CD14-positive monocyte (primary cell): ENCODE measurements at regions not wholly inside any gene's neighbourhood (a gene's known extent, or its start where the extent isn't known, plus 50 kb on each side); places are given as distances from the start of the nearest gene placed in this dataset.

ENCODE experiments used
- DNase-seq, 3 donors: peaks; one replicate each; pipeline ENCODE4 v3.0.0-alpha.2; 2011 to 2022
- H2AFZ ChIP-seq: 2 replicates; pipeline ENCODE4 v1.6.0; 2012; ENCODE audit warnings: mild to moderate bottlenecking, low read depth, low read length, inconsistent platforms; ENCODE audit not compliant: insufficient read depth, poor library complexity, severe bottlenecking
- H3K27ac ChIP-seq, 2 donors: 1 replicate in 1 of 2; 2 replicates in 1 of 2; pipeline ENCODE4 v1.5.1; 2012 to 2013; ENCODE audit warnings: low read length in 2 of 2, control low read depth in 1 of 2, inconsistent platforms in 1 of 2, low read depth in 1 of 2, mild to moderate bottlenecking in 1 of 2
- H3K27me3 ChIP-seq, 2 donors: one replicate each; pipeline versions ENCODE4 v1.6.0 to v1.6.1; 2011 to 2013; ENCODE audit warnings: low read length in 2 of 2; ENCODE audit not compliant: control insufficient read depth in 2 of 2, insufficient read depth in 2 of 2
- H3K36me3 ChIP-seq, 2 donors: replicated peaks in 1 of 2; 1 replicate in 1 of 2; 2 replicates in 1 of 2; pipeline versions ENCODE4 v1.5.1 to v1.6.1; 2012 to 2013; ENCODE audit warnings: low read length in 2 of 2, control low read depth in 1 of 2, inconsistent platforms in 1 of 2, mild to moderate bottlenecking in 1 of 2; ENCODE audit not compliant: insufficient read depth in 2 of 2, control insufficient read depth in 1 of 2
- H3K4me1 ChIP-seq, 2 donors: 1 replicate in 1 of 2; 2 replicates in 1 of 2; pipeline versions ENCODE4 v1.5.1 to v1.6.1; 2012 to 2013; ENCODE audit warnings: low read length in 2 of 2, control low read depth in 1 of 2, inconsistent platforms in 1 of 2, mild to moderate bottlenecking in 1 of 2, moderate library complexity in 1 of 2; ENCODE audit not compliant: insufficient read depth in 2 of 2, control insufficient read depth in 1 of 2
- H3K4me2 ChIP-seq: replicated peaks from 2 replicates; pipeline ENCODE3; 2012; ENCODE audit warnings: low read length, moderate library complexity, mild to moderate bottlenecking; ENCODE audit not compliant: poor library complexity, severe bottlenecking; ENCODE audit errors: extremely low read depth
- H3K4me3 ChIP-seq, 3 experiments: fragments of 200-600 bp in 1 of 3; sonication (generic) in 1 of 3; replicated peaks in 1 of 3; 1 replicate in 2 of 3; 2 replicates in 1 of 3; pipeline ENCODE4 v1.5.1; 2011 to 2013; ENCODE audit warnings: low read length in 3 of 3, mild to moderate bottlenecking in 3 of 3, control low read depth in 2 of 3, low read depth in 2 of 3, inconsistent platforms in 1 of 3, moderate library complexity in 1 of 3
- H3K79me2 ChIP-seq: 2 replicates; pipeline ENCODE4 v1.6.0; 2012; ENCODE audit warnings: mild to moderate bottlenecking, control low read depth, inconsistent platforms, low read length, moderate library complexity; ENCODE audit not compliant: insufficient read depth
- H3K9ac ChIP-seq: 2 replicates; pipeline ENCODE4 v1.6.0; 2017; ENCODE audit warnings: low read length, mild to moderate bottlenecking; ENCODE audit not compliant: insufficient read depth, poor library complexity, severe bottlenecking
- H3K9me3 ChIP-seq, 2 donors: replicated peaks in 1 of 2; 1 replicate in 1 of 2; 2 replicates in 1 of 2; pipeline versions ENCODE4 v1.5.1 to v1.6.1; 2012 to 2013; ENCODE audit warnings: low read length in 2 of 2, control low read depth in 1 of 2; ENCODE audit not compliant: control insufficient read depth in 1 of 2, insufficient read depth in 1 of 2
- H4K20me1 ChIP-seq: 2 replicates; pipeline ENCODE4 v1.6.0; 2012; ENCODE audit warnings: mild to moderate bottlenecking, low read length, control low read depth, moderate library complexity; ENCODE audit not compliant: insufficient read depth
- H3K27ac Mint-ChIP-seq, 7 donors: one replicate each; pipeline ENCODE4 v1.8.0; 2020; ENCODE audit warnings: mild to moderate bottlenecking in 7 of 7, mixed read lengths in 7 of 7, moderate library complexity in 6 of 7, inconsistent platforms in 2 of 7
- H3K27me3 Mint-ChIP-seq, 3 donors: one replicate each; pipeline ENCODE4 v1.8.0; 2021 to 2022; ENCODE audit warnings: low read depth in 3 of 3, mild to moderate bottlenecking in 3 of 3, mixed read lengths in 3 of 3, moderate library complexity in 3 of 3, inconsistent platforms in 1 of 3
- H3K36me3 Mint-ChIP-seq, 2 donors: one replicate each; pipeline ENCODE4 v1.8.0; 2020; ENCODE audit warnings: mixed read lengths in 2 of 2, inconsistent platforms in 1 of 2, mild to moderate bottlenecking in 1 of 2
- H3K4me1 Mint-ChIP-seq: one replicate; pipeline ENCODE4 v1.8.0; 2020; ENCODE audit warnings: mild to moderate bottlenecking, mixed read lengths
- H3K4me3 Mint-ChIP-seq, 2 donors: one replicate each; pipeline ENCODE4 v1.8.0; 2020; ENCODE audit warnings: mild to moderate bottlenecking in 2 of 2, mixed read lengths in 2 of 2, moderate library complexity in 1 of 2
- H3K9me3 Mint-ChIP-seq, 7 donors: one replicate each; pipeline ENCODE4 v1.8.0; 2020 to 2022; ENCODE audit warnings: mixed read lengths in 7 of 7, mild to moderate bottlenecking in 6 of 7, moderate library complexity in 6 of 7, inconsistent platforms in 2 of 7
- CTCF ChIP-seq: fragments of 200-600 bp; IDR thresholded peaks from one replicate; pipeline ENCODE4 v1.8.0; 2022; ENCODE audit warnings: antibody characterized with exemption, mild to moderate bottlenecking
- WGBS: methylation state at CpG from one replicate; pipeline ENCODE4 v1.1.5; 2013; ENCODE audit warnings: missing lambda C conversion rate; ENCODE audit not compliant: insufficient coverage; 5-methylcytosine and 5-hydroxymethylcytosine counted together
- intact Hi-C, 2 donors: fragments of 100-400 bp; cut with micrococcal nuclease; formaldehyde crosslinking; loops; one replicate each; pipeline versions ENCODE4 v1.15.0 to v1.15.1; 2023

GRCh38 chr10:78285226-78285625 lies 251.6 kb downstream of the RPS24 start:
- H4K20me1 ChIP-seq = no peaks in the 10 kb centered on the region
- Mint-ChIP-seq H3K36me3 (no peaks in the 10 kb centered on the region), H3K4me3 (no peak overlapping the region), H3K4me1 (no peaks in the 10 kb centered on the region), H3K27ac (no peak overlapping the region), H3K9me3 (peaks cover 0 to 3% (median 0%) of the 10 kb centered on the region in 7 donors), H3K27me3 (peaks cover 1 to 9% (median 4%) of the 10 kb centered on the region in 3 donors)
- no peak overlapping the region for H2AFZ ChIP-seq
- no peak overlapping the region for H3K4me3 ChIP-seq
- TF ChIP-seq CTCF = no peak
- no peak overlapping the region for H3K27ac ChIP-seq
- H3K4me1 ChIP-seq = no peaks in the 10 kb centered on the region
- intact Hi-C loops = no loop called here
- H3K27me3 ChIP-seq = no peaks in the 10 kb centered on the region
- no peaks in the 10 kb centered on the region for H3K36me3 ChIP-seq
- DNase-seq = no peak
- no CpG with 5 or more reads among the region's 5 CpGs for WGBS
- no peaks in the 10 kb centered on the region for H3K79me2 ChIP-seq
- H3K4me2 ChIP-seq = no peak overlapping the region
- no peaks in the 10 kb centered on the region for H3K9me3 ChIP-seq
- H3K9ac ChIP-seq = no peak overlapping the region

- H3K9me3 ChIP-seq = no peaks in the 10 kb centered on the region
- H3K36me3 ChIP-seq = no peaks in the 10 kb centered on the region
- Mint-ChIP-seq H3K9me3 (peaks cover 0 to 3% (median 0%) of the 10 kb centered on the region in 7 donors), H3K27ac (no peak overlapping the region), H3K4me3 (no peak overlapping the region), H3K36me3 (no peaks in the 10 kb centered on the region), H3K27me3 (peaks cover 1 to 9% (median 3%) of the 10 kb centered on the region in 3 donors), H3K4me1 (no peaks in the 10 kb centered on the region)
- H3K4me1 ChIP-seq = no peaks in the 10 kb centered on the region
- no peak overlapping the region for H3K4me2 ChIP-seq
- no peak overlapping the region for H2AFZ ChIP-seq
- H3K27ac ChIP-seq = no peak overlapping the region
- intact Hi-C loops = no loop called here
- WGBS = no CpG with 5 or more reads among the region's 1 CpG
- no peak for DNase-seq
- TF ChIP-seq CTCF = no peak
- no peaks in the 10 kb centered on the region for H4K20me1 ChIP-seq
- no peaks in the 10 kb centered on the region for H3K79me2 ChIP-seq
- no peaks in the 10 kb centered on the region for H3K27me3 ChIP-seq
- no peak overlapping the region for H3K9ac ChIP-seq
- H3K4me3 ChIP-seq = no peak overlapping the region
Measured at GRCh38 chr10:78286186-78286585, 252.5 kb downstream of the RPS24 start.
